Endothelial cell of umbilical vein (primary cell): ENCODE measurements at regions not wholly inside any gene's neighbourhood (a gene's known extent, or its start where the extent isn't known, plus 50 kb on each side); places are given as distances from the start of the nearest gene placed in this dataset.

Source experiments
- BruUV-seq: library from RNA; stranded (reverse); fragments of 400-500 nt; replicated peaks from 2 replicates; lab custom pipeline; 2021; lab: Mats Ljungman, UMichigan
- CTCF ChIA-PET: fragments of 300-600, 350-600 bp; sonication (Branson Sonifier 250); formaldehyde crosslinking; loops from one replicate; lab custom pipeline; 2021; ENCODE audit warnings: antibody characterized with exemption, inconsistent platforms; lab: Charles Lee
- POLR2A ChIA-PET: fragments of 300-600, 350-600 bp; sonication (Branson Sonifier 250); formaldehyde crosslinking; loops from one replicate; lab custom pipeline; 2021; ENCODE audit warnings: antibody characterized with exemption, inconsistent platforms; lab: Charles Lee
- DNase-seq: peaks from one replicate; pipeline ENCODE4 v3.0.0-alpha.2; 2011; ENCODE audit warnings: low read depth, low spot score
- FAIRE-seq: peaks from 2 replicates; lab custom pipeline; 2011; peaks lifted over from hg19 to GRCh38; lab: Jason Lieb, UNC
- H2AFZ ChIP-seq: 2 replicates; pipeline ENCODE4 v1.6.0; 2012; ENCODE audit warnings: low read depth, low read length, control low read depth, inconsistent platforms
- H3K27ac ChIP-seq: 2 replicates; pipeline ENCODE4 v1.5.1; 2011; ENCODE audit warnings: low read depth, mild to moderate bottlenecking, control low read depth, low read length, moderate library complexity; ENCODE audit not compliant: insufficient read depth
- H3K27me3 ChIP-seq, 2 experiments: 2 replicates each; pipeline versions ENCODE4 v1.6.0 to v1.6.1; 2011; ENCODE audit warnings: low read length in 2 of 2, mixed read lengths in 1 of 2; ENCODE audit not compliant: control insufficient read depth in 2 of 2, insufficient read depth in 2 of 2
- H3K36me3 ChIP-seq, 2 experiments: 2 replicates in 1 of 2; 3 replicates in 1 of 2; pipeline ENCODE4 v1.5.1; 2011; ENCODE audit warnings: low read length in 2 of 2, mild to moderate bottlenecking in 1 of 2, moderate library complexity in 1 of 2; ENCODE audit not compliant: control insufficient read depth in 2 of 2, insufficient read depth in 2 of 2; ENCODE audit errors: extremely low read depth in 1 of 2
- H3K4me1 ChIP-seq: 3 replicates; pipeline ENCODE4 v1.5.1; 2011; ENCODE audit warnings: mild to moderate bottlenecking, low read length; ENCODE audit not compliant: control insufficient read depth, insufficient read depth; ENCODE audit errors: extremely low read depth
- H3K4me2 ChIP-seq: 2 replicates; pipeline ENCODE4 v1.6.1; 2011; ENCODE audit warnings: low read length, control low read depth, mixed read lengths; ENCODE audit not compliant: insufficient read depth
- H3K4me3 ChIP-seq, 3 experiments: fragments of 200-600 bp in 1 of 3; sonication (generic), shearing (Covaris generic) in 1 of 3; replicated peaks in 1 of 3; 2 replicates each; pipeline ENCODE4 v1.5.1; 2011 to 2016; ENCODE audit warnings: control low read depth in 3 of 3, low read length in 3 of 3, mild to moderate bottlenecking in 2 of 3, inconsistent platforms in 1 of 3, low read depth in 1 of 3, moderate library complexity in 1 of 3; ENCODE audit not compliant: insufficient read depth in 1 of 3
- H3K79me2 ChIP-seq: 2 replicates; pipeline ENCODE4 v1.6.0; 2012; ENCODE audit warnings: low read length, inconsistent platforms; ENCODE audit not compliant: control insufficient read depth, insufficient read depth
- H3K9ac ChIP-seq: replicated peaks from 2 replicates; pipeline ENCODE3; 2011; ENCODE audit warnings: low read length, control low read depth; ENCODE audit not compliant: insufficient read depth; ENCODE audit errors: extremely low read depth
- H3K9me1 ChIP-seq: replicated peaks from 3 replicates; pipeline ENCODE4 v1.6.0; 2011; ENCODE audit warnings: mild to moderate bottlenecking, low read length; ENCODE audit not compliant: control insufficient read depth, insufficient read depth; ENCODE audit errors: extremely low read depth
- H3K9me3 ChIP-seq: replicated peaks from 2 replicates; pipeline ENCODE4 v1.5.1; 2012; ENCODE audit warnings: low read length, inconsistent platforms; ENCODE audit not compliant: control insufficient read depth, insufficient read depth
- H4K20me1 ChIP-seq: replicated peaks from 2 replicates; pipeline ENCODE3; 2011; ENCODE audit warnings: mild to moderate bottlenecking, low read length; ENCODE audit not compliant: control insufficient read depth, insufficient read depth; ENCODE audit errors: extremely low read depth
- EZH2 ChIP-seq: IDR thresholded peaks from 2 replicates; pipeline ENCODE4 v1.6.1; 2012; ENCODE audit warnings: borderline replicate concordance, low read depth, mild to moderate bottlenecking, moderate library complexity, low read length, inconsistent platforms; ENCODE audit not compliant: severe bottlenecking
- FOS ChIP-seq: IDR thresholded peaks from 2 replicates; pipeline ENCODE4 v1.6.1; 2011; ENCODE audit warnings: mild to moderate bottlenecking, low read length, moderate library complexity, borderline replicate concordance; ENCODE audit not compliant: insufficient read depth
- GATA2 ChIP-seq: IDR thresholded peaks from 2 replicates; pipeline ENCODE4 v1.7.0; 2011; ENCODE audit warnings: low read depth, mild to moderate bottlenecking, moderate library complexity, mixed read lengths, low read length; ENCODE audit not compliant: insufficient read length, insufficient read depth
- JUN ChIP-seq: IDR thresholded peaks from 2 replicates; pipeline ENCODE4 v1.6.1; 2011; ENCODE audit warnings: borderline replicate concordance, low read depth; ENCODE audit not compliant: insufficient read length, insufficient read depth
- MYC ChIP-seq: IDR thresholded peaks from one replicate; pipeline ENCODE4 v1.6.1; 2011; ENCODE audit warnings: mild to moderate bottlenecking, low read depth, low read length
- POLR2A ChIP-seq: IDR thresholded peaks from 2 replicates; pipeline ENCODE4 v1.6.1; 2012; ENCODE audit warnings: low read depth, mild to moderate bottlenecking, control low read depth, low read length
- POLR2AphosphoS5 ChIP-seq: IDR thresholded peaks from 2 replicates; pipeline ENCODE4 v1.6.1; 2012; ENCODE audit warnings: low read depth, mild to moderate bottlenecking, control low read depth, low read length, moderate library complexity; ENCODE audit not compliant: insufficient read depth
- dilution Hi-C: fragments of 300-500 bp; cut with MboI; formaldehyde crosslinking; loops from one replicate; pipeline ENCODE4 v1.15.0; 2019; ENCODE audit warnings: low sequenced_read_pairs; ENCODE audit not compliant: extremely low pct_ligation_motif_present
- intact Hi-C: fragments of 100-400 bp; cut with micrococcal nuclease; formaldehyde crosslinking; loops from one replicate; pipeline ENCODE4 v1.10.0; 2022
- TF ChIP-seq, protein P1 (sequence below): IDR thresholded peaks from 2 replicates; pipeline ENCODE4 v1.6.1; 2011; ENCODE audit not compliant: insufficient read depth, insufficient read length
- TF ChIP-seq, protein P2 (sequence below), 2 donors: IDR thresholded peaks; 1 replicate in 1 of 2; 2 replicates in 1 of 2; pipeline ENCODE4 v1.5.1; 2011; ENCODE audit warnings: low read length in 2 of 2, mild to moderate bottlenecking in 2 of 2, moderate library complexity in 2 of 2, control low read depth in 1 of 2, inconsistent platforms in 1 of 2, low read depth in 1 of 2; ENCODE audit not compliant: insufficient read depth in 1 of 2; ENCODE audit errors: extremely low read depth in 1 of 2

DNA sequence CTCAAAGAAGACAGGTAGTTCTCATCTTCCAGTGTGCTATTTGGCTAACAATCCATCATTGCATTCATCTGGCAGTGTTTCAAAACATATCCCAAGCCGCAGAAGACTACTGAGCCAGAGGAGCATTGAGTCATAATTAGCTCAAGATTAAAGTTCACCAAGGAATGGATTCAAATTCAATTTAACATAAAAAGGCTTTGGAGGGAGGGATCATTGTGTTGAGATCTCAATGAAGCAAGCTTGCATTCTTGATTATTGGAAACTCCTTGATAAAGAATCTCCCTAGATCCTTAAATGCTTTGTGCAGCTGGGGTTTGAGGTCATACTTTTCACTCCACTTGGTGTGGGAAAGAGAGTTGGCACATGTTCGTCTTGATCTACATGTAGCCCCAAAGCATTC, 142.8 kb upstream of the SEMA3A start:
- no TSS peak for BruUV-seq
- Histone ChIP-seq H3K79me2 (no peaks in the 10 kb centered on the region), H4K20me1 (no peaks in the 10 kb centered on the region), H3K9ac (no peak overlapping the region), H3K36me3 (no peaks in the 10 kb centered on the region), H3K4me3 (no peak overlapping the region), H2AFZ (no peak overlapping the region), H3K27ac (no peak overlapping the region), H3K27me3 (no peaks in the 10 kb centered on the region), H3K4me1 (no peaks in the 10 kb centered on the region), H3K4me2 (no peak overlapping the region), H3K9me3 (no peaks in the 10 kb centered on the region), H3K9me1 (no peaks in the 10 kb centered on the region)
- dilution Hi-C loops = no loop called here
- TF ChIP-seq POLR2AphosphoS5 (no peak), JUN (no peak), POLR2A (no peak), MYC (no peak)
- TF ChIP-seq, protein P1, sequence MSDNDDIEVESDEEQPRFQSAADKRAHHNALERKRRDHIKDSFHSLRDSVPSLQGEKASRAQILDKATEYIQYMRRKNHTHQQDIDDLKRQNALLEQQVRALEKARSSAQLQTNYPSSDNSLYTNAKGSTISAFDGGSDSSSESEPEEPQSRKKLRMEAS = no peak
- POLR2A ChIA-PET = no interaction called here
- FAIRE-seq (no peak), DNase-seq (no peak)
- CTCF ChIA-PET = no interaction called here
- intact Hi-C loops = loop anchor here (10.0 kb wide), 1 partner anchor 687 kb away; no protein-coding TSS in a partner anchor

DNA sequence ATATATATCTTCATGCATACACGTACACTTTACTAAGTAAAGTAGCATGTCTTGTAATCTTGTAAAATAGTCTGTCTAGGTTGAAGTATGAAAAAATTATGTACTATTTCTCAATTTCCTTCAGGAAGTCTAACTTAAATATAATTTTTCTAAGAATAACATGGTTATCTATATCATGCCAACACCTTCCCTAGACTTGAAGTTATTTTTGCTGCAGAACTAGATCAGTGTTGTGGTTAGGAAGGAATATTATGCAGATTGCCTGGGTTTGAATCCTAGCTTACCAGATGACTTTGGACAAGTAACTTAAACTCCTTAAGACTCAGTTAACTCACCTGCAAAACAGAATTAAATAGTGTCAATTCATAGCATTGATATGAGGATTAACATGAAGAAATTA, 142.2 kb upstream of the SEMA3A start:
- Histone ChIP-seq H3K27ac (no peak overlapping the region), H3K36me3 (no peaks in the 10 kb centered on the region), H3K4me2 (no peak overlapping the region), H3K4me3 (no peak overlapping the region), H4K20me1 (no peaks in the 10 kb centered on the region), H3K79me2 (no peaks in the 10 kb centered on the region), H3K27me3 (no peaks in the 10 kb centered on the region), H3K9ac (no peak overlapping the region), H3K9me3 (no peaks in the 10 kb centered on the region), H2AFZ (no peak overlapping the region), H3K9me1 (no peaks in the 10 kb centered on the region), H3K4me1 (no peaks in the 10 kb centered on the region)
- no peak for DNase-seq
- TF ChIP-seq POLR2AphosphoS5 = no peak
- TF ChIP-seq FOS = no peak
- no peak for TF ChIP-seq JUN
- TF ChIP-seq EZH2 = no peak
- TF ChIP-seq, protein P1 = no peak
- no peak for TF ChIP-seq GATA2
- TF ChIP-seq, protein P2, sequence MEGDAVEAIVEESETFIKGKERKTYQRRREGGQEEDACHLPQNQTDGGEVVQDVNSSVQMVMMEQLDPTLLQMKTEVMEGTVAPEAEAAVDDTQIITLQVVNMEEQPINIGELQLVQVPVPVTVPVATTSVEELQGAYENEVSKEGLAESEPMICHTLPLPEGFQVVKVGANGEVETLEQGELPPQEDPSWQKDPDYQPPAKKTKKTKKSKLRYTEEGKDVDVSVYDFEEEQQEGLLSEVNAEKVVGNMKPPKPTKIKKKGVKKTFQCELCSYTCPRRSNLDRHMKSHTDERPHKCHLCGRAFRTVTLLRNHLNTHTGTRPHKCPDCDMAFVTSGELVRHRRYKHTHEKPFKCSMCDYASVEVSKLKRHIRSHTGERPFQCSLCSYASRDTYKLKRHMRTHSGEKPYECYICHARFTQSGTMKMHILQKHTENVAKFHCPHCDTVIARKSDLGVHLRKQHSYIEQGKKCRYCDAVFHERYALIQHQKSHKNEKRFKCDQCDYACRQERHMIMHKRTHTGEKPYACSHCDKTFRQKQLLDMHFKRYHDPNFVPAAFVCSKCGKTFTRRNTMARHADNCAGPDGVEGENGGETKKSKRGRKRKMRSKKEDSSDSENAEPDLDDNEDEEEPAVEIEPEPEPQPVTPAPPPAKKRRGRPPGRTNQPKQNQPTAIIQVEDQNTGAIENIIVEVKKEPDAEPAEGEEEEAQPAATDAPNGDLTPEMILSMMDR (IDR thresholded peaks at IDR 0.05; ENCODE audit: extremely low read depth in 1 of 2, insufficient read depth in 1 of 2, low read depth in 1 of 2, low read length in 2 of 2) = no peak
- TF ChIP-seq MYC = no peak
- no peak for TF ChIP-seq POLR2A
- FAIRE-seq = no peak
- POLR2A ChIA-PET = no interaction called here
- CTCF ChIA-PET = no interaction called here
- intact Hi-C loops (loop anchor here (10.0 kb wide), 1 partner anchor 688 kb away; no protein-coding TSS in a partner anchor), dilution Hi-C loops (no loop called here)
- BruUV-seq = no TSS peak
